Fibroblast of skin of abdomen (primary cell): ENCODE measurements at regions not wholly inside any gene's neighbourhood (a gene's known extent, or its start where the extent isn't known, plus 50 kb on each side); places are given as distances from the start of the nearest gene placed in this dataset.

Experiments
- DNase-seq: peaks from one replicate; pipeline ENCODE4 v3.0.0-alpha.2; 2013

DNA sequence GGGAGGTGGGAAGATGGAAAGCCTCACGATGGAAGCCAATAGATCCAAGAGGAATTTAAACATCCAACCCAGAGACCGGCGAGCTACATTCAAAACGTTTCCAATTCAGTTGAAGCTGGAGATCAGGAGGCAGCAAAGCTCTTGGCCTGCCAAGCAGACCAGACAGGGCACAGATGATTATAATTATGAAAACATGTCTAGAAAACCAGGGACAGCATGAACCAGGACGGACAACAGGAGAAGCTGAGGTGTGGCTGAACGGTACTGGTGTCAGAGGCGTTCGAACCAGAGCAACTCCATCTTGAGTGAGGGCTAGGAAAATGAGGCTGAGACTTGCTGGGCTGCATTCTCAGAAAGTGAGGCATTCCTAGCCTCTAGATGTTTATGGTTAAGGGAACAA is 102.2 kb upstream of the CCDC150 start:
- DNase-seq: no peak

DNA sequence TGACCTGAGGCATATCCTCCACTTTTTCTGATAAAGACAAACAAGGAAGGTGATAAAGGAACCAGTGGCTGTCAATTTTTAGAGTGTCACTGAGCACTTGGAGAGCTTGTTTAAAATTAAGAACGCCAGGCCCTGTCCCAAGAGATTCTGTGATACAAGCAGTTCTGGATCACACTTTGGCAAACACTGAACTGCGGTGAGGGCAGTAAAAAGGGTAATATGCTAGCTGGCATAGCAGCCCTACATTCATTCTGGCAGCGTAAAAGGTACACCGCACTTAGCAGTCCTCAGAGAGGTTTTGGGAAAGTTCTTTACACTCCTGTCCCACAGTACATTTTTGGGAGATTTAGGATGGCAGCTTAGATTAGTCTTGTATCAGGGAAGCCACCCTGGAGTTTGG is 101.3 kb upstream of the CCDC150 start:
- no peak for DNase-seq

DNA sequence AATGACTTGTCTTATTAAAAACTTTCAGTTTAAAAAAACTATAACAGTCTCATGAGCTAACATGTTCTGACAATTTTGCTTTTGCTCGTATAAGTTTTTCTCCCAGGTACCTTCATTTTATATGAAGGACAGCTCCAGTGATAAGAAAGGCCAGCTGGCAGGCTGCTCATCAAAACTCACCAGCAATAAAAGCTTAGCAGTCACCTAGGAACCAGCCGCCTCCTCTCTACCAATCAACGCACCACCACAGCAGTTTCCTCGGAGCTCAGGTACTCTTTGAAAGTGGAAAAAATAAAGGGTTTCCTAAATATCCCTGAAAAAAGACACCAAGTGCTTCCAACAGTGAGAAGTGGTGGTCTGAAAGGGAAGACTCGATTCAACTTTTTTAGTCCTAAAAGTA is 100.9 kb upstream of the CCDC150 start:
- DNase-seq: no peak

DNA sequence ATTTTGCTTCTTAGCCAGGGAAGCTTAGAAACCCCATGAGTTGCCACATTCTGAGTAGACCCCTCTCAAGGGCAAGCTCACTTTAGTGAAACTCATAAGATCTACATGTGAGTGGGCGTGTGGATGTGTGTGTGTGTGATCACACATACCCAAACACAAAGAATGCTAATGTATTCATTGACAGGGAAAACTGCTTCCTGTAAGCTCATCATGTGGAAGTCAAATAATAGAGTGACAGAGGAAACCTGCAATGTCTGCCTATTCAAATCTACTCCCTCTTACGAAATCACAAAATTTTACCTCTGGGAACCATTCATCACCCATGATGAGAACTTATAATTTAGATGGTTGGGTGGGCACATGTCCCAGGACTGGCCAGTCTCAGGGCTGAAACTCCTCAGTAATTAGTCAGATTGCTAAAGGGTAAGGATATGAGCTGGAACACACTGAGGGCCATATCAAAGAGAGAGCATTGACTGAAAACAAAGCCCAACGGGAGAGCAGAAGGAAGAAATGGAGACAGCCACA is 94.5 kb upstream of the CCDC150 start:
- peak; percentile 23 for DNase-seq

DNA sequence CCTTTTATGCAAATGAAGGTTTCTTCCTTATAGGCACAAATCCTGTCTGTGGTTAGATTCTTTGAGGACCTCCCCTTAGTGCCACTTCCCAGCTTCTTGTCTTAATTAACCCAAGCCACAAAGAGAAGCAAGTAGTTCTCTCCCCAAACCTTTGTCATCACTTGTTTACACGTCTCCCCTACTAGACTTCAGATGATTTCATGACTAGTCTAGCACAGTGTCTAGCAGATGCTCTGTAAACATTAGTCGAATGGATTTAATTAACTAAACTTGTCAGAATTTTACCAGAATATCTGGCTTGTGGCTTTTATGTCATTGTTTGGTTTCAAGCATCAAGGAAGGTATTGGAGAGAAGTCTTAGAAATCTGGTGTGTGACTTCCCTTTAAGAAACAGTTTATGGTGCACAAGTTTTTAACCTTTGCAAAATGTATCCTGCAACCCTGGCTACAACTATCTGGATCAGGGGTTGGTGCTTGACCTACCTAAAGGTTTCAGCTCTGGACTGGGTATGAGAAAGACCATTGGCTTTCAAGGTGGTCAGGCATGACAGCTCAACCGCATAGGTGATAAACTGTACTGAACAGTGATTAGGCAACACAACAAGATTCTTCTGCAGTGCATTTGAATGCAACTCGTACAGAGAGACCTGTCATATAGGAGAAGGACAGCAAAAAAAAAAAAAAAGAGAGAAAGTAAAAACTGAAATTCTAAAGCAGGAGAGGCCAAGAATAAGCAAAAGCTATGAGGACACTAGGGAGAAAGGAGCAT is 93.2 kb upstream of the CCDC150 start:
- DNase-seq: peak; percentile 23

DNA sequence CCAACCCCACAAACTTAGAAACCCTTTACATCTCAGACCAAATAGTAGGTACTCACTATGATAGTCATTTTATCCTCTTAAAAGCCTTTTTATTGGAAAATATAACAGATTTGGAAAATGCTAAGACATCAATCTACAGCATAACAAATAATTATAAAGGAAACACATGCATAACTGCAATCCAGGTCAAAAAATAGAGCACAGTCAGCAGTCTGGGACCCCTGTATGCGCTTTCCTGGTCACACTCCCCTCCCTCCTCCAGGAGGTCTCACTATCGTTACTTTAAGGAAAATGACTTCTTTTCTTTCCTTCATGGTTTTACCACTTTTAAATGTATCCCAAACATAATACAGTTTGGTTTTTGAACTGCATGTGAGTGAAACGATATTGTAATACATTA is 90.5 kb upstream of the CCDC150 start:
- DNase-seq: no peak

DNA sequence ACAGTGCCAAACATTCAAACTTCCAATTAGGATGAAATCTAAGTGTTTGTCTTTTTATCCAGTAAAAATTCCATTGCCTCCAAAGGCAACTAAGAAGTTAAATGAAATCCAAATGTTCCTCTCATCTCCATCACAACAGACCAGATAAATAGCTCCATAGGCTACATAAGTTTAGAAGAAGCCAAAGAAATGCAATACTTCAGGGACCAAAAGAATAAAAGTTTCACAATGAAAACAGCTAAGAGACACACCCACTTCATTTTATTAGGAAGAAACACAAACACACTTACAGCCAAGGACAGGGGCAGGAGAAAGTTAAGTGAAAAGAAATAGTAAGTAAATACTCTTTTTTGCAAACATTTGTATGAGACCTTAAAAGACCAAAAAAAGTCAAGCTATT is 88.5 kb upstream of the CCDC150 start:
- no peak for DNase-seq

DNA sequence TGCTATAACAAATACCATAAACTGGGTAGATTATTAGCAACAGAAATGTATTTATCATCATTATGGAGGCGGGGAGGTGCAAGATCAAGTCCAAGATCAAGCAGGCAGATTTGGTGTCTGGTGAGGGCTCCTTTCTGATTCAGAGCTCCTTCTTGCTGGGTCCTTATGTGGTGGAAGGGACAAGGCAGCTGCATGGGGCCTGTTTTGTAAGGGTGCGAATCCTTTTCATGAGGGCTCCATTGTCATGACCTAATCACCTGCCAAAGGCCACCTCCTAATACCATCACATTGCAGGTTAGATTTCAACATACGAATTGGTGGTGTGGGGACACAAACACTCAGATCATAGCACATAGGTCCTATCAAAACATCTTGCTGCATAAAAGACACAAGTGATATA is 84.4 kb upstream of the CCDC150 start:
- DNase-seq: no peak

DNA sequence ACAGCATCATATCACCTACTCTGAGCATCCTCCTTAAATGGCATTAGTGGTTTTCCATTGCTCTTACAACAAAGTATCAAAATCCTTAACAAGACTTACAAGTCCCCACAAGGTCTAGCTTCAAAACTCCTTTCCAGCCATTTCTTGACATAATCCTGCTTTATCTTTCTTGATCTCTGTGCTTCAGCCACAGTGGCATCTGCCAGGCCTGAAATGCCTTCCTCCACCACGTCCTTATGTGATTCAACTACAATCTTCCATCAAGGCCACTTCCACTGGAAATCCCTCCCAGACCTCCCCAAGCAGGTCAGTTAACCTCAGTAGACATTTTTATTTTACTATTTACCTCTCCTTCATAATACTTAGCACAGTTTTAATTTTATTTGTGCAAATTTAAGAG is 83.8 kb upstream of the CCDC150 start:
- no peak for DNase-seq

DNA sequence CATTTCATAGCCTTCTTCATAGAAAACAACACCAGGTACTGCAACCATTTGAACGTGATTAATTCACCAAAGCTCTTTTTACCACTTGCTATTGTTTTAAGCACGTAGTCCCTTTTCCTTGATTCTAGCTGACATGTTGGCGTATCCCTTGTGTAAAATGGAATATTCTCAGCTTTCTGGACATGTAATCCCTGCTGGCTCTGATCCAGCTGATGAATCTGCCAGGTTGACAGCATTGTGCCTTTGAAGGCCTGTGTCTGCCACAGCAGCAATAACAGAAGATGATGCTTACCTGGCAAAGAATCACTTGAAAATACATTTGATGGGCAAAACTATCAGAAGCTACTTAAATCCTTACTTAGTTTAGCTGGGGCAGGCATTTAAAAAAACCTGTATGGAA is 81.0 kb upstream of the CCDC150 start:
- DNase-seq: no peak

DNA sequence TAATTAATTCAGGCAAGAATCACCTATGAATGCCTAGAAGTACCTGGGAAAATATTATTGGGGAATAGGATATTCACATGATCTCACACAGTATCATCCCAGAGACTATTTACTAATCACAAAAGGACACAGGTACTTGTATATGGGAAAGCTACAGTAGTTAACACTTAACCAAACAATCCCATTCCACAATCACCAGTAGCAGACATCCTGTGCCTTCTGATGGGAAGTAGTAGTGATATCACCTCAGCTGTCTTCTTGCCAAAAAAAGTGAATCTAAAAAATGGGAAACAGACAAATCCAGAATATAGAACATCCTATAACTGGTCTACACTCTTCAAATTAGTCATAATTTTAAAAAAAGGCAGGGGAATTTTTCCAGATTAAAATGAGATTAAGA is 75.6 kb upstream of the CCDC150 start:
- no peak for DNase-seq

DNA sequence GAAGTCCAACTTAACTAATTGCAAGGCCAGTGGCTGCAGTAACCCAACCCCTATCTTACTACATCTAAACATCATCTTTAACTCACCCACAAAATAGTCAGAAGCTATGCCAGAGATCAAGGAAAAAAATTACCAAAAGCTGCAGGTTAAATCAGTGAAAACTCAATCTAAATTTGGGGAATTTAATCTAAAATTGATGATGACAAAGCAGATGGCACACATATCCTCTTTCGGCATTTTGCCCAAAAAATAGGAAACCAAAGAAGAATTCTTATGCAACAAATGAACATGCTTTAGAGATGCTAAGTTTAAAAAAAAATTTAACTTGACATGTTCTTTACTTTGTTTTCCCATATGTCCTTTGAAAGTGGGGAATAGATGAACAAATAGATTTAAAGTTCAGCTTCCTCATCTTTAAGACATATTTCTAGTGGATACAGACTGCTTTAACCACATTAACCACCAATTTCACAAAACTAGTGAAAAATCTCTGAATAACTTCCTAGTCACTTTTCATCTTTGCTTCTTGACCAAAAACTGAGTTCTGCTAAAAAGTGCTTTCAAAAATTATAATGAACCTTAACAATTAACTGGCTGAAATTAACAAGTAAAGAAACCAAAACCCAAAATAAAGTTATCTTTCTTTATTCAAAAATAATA is 74.3 kb upstream of the CCDC150 start:
- no peak for DNase-seq

DNA sequence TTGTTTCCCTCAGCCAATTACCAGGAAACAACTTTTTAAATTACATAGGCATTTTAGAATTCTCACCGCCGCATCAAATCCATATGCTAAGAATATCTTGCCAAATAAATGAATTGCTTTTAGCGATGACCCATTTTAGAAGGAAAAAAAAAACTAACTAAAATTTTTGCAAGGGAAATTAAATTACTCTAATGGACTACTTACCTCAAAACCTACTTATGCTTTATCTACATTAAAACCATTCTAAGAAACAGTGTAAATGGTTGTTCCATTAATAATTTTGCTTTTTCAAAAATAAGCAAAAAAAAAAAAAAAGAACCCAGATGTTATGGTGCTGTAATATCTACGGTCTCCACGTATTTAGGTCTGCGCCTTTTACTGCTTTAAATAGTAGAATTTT is 73.5 kb upstream of the CCDC150 start:
- no peak for DNase-seq

DNA sequence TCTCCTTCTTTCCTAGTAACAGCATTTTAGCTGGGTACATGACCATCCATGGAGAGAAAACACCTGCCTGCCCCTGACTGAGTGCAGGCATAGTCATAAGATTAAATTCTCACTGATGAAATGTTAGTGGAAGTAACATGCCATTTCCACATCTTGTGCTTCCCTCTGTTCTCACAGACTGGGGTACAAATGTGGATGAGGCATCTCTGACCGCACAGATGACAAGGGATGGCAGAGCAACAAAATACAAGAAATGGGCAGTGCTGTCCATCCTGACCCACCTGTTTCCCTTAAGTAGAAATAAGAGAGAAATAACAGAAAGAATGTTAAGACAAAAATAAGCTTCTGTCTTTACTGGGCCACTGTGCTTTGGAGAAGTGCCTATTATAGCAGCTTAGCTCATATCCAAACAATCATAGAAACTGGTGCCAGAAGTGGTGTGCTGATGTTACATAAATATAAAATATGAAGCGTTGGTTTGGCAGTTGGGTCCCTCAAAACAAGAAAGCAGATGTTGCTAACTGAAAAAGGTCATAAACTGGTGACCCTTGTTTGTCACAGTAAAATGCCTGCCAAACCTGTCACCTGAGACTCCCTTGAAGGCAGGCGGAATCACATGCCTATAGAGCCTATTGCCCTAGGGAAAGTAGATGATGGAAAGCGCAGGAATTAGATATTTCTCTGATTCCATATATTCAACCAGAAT is 72.4 kb upstream of the CCDC150 start:
- no peak for DNase-seq

DNA sequence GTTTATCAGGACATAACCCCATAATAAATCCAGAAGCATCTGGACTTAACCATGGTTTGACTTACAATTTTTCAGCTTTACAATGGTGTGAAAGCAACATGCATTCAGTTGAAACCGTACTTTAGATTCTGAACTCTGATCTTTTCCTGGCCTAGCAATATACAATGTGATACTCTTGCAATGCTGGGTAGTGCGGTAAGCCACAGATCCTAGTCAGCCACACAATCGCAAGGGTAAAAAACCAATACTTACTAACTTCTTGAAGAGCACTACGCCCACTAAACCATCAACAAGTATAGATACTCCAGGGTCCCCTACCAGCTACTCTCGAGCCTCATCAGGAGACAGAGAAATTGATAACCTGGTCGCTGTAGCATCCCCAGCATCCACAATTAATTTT is 71.0 kb upstream of the CCDC150 start:
- DNase-seq: no peak

DNA sequence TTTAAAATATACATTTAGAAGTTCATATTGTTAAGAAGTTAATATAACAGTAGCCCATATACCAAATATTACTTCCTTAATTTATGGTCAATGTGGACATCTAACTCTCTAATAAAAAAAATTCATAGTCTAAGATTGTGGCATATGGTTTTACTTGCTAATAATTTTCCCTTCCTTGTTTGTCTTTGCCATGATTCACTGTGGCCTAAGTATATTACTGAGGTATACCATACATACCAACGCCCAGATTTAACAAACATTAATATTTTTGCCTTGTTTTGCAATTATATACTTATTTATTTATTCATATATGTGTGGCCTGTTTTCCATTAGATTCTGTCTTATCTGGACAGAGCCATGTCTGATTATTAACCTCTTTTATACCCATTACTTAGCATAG is 54.6 kb upstream of the CCDC150 start:
- DNase-seq: no peak

DNA sequence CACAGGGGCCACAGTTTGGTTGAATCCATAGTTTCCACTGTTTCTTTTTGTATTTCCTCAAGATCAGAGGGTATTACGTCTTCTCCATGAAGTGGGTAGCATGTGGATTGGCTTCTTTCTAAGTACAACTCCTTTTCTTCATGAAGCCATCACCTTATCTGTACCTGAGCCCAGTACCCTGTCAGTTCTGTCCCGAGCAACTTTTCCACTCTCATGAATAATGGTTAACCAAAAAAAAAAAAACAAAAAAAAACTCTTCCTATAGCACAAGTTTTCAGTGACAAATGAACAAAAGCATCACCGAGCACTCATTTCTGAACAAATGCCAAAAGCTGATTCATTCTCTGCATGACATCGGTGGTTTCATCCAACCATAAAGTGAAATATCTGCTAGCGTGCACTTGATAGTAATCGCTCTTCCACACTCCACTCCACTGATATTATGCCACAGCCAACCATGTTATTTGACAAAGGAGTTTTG is 53.0 kb upstream of the CCDC150 start:
- DNase-seq: peak; percentile 82

DNA sequence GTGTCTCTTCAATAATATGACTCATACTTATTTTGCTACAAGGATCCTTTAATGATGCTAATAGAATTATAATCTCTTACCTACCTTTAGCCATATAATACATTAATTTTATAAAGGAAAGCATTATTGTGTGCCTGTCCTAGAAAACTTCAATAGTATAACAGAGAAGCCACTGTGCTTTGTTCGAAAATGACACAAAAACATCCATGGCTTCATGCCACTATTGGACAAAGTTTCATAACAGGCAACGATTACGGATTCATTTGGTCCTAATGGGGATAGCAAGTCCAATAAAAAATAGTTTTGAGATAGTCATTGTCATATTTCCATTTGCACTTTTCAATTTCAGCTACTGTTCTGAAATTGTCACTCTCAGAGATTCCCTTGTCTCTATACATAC is 52.5 kb upstream of the CCDC150 start:
- no peak for DNase-seq

DNA sequence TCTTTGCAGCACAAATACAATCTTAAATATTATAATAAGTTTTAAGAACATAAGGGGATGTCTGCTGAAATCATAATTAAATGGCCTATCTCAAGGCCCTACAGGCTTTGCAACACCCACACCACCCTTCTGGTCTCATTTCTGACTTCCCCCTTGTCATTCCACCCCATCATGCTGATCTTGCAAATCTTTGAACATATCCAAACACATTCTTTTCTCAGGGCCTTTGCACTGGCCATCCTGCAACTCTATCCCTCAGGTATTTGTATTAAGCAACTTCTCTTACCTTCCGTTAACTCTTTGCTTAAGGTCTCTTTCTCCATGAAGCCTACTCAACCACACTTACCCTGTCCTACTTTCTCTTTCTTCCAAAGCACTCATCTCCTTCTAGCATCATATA is 51.8 kb upstream of the CCDC150 start:
- DNase-seq: no peak

DNA sequence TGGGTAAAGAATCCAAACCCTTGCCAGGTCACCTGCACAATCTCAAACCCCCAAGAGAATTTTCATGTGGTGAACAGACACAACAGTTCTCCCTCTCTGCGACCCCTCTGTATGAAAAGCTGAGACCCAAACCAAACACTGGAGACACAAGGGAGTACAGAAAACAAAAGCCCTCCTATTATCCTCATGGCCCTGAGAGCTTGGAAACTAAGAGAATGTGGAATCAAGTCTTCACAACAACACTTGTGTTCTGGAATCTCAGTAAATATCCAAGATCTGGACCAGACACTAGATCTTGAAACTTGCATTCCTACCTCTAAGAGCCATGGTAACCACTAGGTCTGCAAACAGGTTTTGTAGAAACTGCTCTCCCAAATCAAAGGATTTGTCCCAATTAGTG is 50.1 kb upstream of the CCDC150 start:
- DNase-seq: no peak
